ENCODE measurements at regions not wholly inside any gene's neighbourhood (a gene's known extent, or its start where the extent isn't known, plus 50 kb on each side); places are given as distances from the start of the nearest gene placed in this dataset.
"Not testable (repeated sequence)": the region's sequence is repeated elsewhere in the genome, so short reads cannot be mapped to it uniquely, and the experiment has no call there.

DNA sequence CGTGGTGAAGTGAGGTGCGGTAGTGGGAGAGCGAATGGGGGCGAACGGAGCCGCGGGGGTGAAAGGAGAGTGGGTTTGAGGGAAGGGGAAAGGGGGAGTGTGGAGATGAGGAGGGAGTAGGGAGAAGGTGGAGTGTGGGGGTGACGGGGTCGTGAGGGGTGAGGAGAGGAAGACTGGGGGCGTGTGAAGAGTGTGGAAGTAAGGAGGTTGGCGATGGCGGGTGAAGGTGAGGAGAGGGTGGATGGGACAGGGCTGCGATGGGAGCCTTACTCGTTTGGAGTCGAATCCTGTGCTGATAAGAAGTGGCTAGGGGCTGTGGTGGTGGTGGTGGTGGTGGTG lies 93.2 kb upstream of the FAM153A start:
- TF ChIP-seq, protein P1, sequence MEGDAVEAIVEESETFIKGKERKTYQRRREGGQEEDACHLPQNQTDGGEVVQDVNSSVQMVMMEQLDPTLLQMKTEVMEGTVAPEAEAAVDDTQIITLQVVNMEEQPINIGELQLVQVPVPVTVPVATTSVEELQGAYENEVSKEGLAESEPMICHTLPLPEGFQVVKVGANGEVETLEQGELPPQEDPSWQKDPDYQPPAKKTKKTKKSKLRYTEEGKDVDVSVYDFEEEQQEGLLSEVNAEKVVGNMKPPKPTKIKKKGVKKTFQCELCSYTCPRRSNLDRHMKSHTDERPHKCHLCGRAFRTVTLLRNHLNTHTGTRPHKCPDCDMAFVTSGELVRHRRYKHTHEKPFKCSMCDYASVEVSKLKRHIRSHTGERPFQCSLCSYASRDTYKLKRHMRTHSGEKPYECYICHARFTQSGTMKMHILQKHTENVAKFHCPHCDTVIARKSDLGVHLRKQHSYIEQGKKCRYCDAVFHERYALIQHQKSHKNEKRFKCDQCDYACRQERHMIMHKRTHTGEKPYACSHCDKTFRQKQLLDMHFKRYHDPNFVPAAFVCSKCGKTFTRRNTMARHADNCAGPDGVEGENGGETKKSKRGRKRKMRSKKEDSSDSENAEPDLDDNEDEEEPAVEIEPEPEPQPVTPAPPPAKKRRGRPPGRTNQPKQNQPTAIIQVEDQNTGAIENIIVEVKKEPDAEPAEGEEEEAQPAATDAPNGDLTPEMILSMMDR (IDR thresholded peaks at IDR 0.05), result not testable (repeated sequence)
- TF ChIP-seq POLR2A (IDR thresholded peaks at IDR 0.05), result not testable (repeated sequence)
